ENCODE measurements at regions not wholly inside any gene's neighbourhood (a gene's known extent, or its start where the extent isn't known, plus 50 kb on each side); places are given as distances from the start of the nearest gene placed in this dataset.

DNA sequence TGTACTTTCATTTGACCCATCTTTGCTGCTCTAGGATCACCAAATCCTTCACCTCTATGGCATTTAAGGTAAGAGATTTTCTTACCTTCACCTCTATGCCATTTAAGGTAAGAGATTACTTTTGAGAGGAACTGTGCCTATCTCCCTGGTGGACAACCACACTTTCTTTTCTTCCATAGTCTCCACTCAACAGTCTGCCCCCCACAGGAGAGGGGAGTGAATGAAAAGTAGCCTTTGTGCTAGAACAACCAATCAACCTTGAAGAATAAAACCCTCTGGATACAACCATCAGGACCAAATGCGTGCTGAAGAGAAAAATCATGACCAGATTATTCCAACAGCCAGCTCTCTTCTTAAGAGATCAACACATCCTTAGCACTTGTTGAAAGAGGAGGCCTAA, 258.6 kb upstream of the TMPO start:
- TF ChIP-seq, protein P1, sequence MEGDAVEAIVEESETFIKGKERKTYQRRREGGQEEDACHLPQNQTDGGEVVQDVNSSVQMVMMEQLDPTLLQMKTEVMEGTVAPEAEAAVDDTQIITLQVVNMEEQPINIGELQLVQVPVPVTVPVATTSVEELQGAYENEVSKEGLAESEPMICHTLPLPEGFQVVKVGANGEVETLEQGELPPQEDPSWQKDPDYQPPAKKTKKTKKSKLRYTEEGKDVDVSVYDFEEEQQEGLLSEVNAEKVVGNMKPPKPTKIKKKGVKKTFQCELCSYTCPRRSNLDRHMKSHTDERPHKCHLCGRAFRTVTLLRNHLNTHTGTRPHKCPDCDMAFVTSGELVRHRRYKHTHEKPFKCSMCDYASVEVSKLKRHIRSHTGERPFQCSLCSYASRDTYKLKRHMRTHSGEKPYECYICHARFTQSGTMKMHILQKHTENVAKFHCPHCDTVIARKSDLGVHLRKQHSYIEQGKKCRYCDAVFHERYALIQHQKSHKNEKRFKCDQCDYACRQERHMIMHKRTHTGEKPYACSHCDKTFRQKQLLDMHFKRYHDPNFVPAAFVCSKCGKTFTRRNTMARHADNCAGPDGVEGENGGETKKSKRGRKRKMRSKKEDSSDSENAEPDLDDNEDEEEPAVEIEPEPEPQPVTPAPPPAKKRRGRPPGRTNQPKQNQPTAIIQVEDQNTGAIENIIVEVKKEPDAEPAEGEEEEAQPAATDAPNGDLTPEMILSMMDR (IDR thresholded peaks at IDR 0.05; ENCODE audit: low read depth, low read length, poor library complexity, severe bottlenecking): no peak
- no peak for TF ChIP-seq EZH2phosphoT487 (IDR thresholded peaks at IDR 0.05; ENCODE audit: borderline replicate concordance, low read length)

Measured in DOHH2 (cell line).